Nephron progenitor cell (in vitro differentiated cells): ENCODE measurements at regions not wholly inside any gene's neighbourhood (a gene's known extent, or its start where the extent isn't known, plus 50 kb on each side); places are given as distances from the start of the nearest gene placed in this dataset.

Experiments
- DNase-seq: peaks from one replicate; pipeline ENCODE4 v3.0.0; 2021
- H3K27ac Mint-ChIP-seq: 2 replicates; pipeline ENCODE4 v1.8.0; 2021; ENCODE audit warnings: mild to moderate bottlenecking, moderate library complexity, mixed read lengths
- H3K27me3 Mint-ChIP-seq: 2 replicates; pipeline ENCODE4 v1.8.0; 2021; ENCODE audit warnings: mild to moderate bottlenecking, low read depth, mixed read lengths; ENCODE audit not compliant: poor library complexity
- H3K36me3 Mint-ChIP-seq: 2 replicates; pipeline ENCODE4 v1.8.0; 2021; ENCODE audit warnings: low read depth, mixed read lengths
- H3K4me1 Mint-ChIP-seq: 2 replicates; pipeline ENCODE4 v1.8.0; 2021; ENCODE audit warnings: mixed read lengths
- H3K4me3 Mint-ChIP-seq: 2 replicates; pipeline ENCODE4 v1.8.0; 2021; ENCODE audit warnings: mild to moderate bottlenecking, moderate library complexity, mixed read lengths
- H3K9me3 Mint-ChIP-seq: 2 replicates; pipeline ENCODE4 v1.8.0; 2021; ENCODE audit warnings: mild to moderate bottlenecking, moderate library complexity, mixed read lengths
- TF ChIP-seq, protein P1 (sequence below): fragments of 200-600 bp; sonication (generic); IDR thresholded peaks from 2 replicates; pipeline ENCODE4 v1.5.0; 2021; ENCODE audit warnings: antibody characterized with exemption

DNA sequence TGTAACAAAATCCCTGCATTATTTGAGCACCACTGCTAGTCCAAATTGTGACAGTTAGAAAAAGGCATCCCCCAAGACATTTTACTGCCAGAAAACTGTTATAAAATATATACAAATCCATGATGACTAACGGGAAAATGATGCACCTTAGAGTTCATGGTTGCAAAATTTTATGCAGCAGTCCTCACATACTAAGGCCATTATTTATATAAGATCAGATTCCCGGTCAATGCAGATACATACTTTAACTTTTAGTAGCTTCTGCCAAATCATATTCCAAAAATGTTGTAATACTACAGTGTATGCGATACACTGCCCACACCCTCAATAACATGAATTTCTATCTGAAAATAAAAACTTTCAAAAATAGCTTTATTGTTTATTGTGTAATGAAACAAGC, 239.9 kb upstream of the ZNF32 start:
- Mint-ChIP-seq H3K27me3 (peaks cover 25% of the 10 kb centered on the region), H3K27ac (no peak overlapping the region), H3K4me3 (no peak overlapping the region), H3K36me3 (no peaks in the 10 kb centered on the region), H3K9me3 (no peaks in the 10 kb centered on the region), H3K4me1 (peaks cover 40% of the 10 kb centered on the region)
- DNase-seq, result no peak
- TF ChIP-seq, protein P1, sequence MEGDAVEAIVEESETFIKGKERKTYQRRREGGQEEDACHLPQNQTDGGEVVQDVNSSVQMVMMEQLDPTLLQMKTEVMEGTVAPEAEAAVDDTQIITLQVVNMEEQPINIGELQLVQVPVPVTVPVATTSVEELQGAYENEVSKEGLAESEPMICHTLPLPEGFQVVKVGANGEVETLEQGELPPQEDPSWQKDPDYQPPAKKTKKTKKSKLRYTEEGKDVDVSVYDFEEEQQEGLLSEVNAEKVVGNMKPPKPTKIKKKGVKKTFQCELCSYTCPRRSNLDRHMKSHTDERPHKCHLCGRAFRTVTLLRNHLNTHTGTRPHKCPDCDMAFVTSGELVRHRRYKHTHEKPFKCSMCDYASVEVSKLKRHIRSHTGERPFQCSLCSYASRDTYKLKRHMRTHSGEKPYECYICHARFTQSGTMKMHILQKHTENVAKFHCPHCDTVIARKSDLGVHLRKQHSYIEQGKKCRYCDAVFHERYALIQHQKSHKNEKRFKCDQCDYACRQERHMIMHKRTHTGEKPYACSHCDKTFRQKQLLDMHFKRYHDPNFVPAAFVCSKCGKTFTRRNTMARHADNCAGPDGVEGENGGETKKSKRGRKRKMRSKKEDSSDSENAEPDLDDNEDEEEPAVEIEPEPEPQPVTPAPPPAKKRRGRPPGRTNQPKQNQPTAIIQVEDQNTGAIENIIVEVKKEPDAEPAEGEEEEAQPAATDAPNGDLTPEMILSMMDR, result no peak

GRCh38 chr10:43885842-43886241, 237.2 kb upstream of the ZNF32 start:
- Mint-ChIP-seq H3K27me3 (peaks cover 30% of the 10 kb centered on the region), H3K9me3 (no peaks in the 10 kb centered on the region), H3K4me1 (peaks cover 39% of the 10 kb centered on the region), H3K36me3 (no peaks in the 10 kb centered on the region), H3K27ac (no peak overlapping the region), H3K4me3 (no peak overlapping the region)
- TF ChIP-seq, protein P1, result no peak
- no peak for DNase-seq

DNA sequence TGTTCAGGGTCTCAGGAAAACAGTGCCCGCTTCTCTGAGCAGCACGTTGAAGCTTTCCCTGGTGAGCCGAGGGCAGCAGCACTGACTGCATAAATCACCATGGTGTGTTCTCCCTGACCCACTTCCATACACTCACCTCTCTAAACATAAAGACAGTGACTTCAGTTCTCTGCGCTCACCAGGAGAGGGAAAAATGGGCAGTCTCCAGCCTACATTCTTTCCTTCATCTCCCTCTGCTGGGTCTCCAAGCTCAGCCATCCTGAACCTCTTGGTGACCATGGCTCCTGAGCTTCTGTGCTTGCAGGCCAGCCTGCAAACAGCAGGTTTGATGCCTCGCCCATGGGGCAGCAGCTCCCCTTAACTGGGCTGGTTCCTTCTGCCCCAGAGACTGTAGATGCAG, 236.6 kb upstream of the ZNF32 start:
- Mint-ChIP-seq H3K27ac (peak overlapping the region; percentile 31), H3K4me1 (peaks cover 44% of the 10 kb centered on the region), H3K36me3 (no peaks in the 10 kb centered on the region), H3K4me3 (no peak overlapping the region), H3K9me3 (no peaks in the 10 kb centered on the region), H3K27me3 (peaks cover 25% of the 10 kb centered on the region)
- TF ChIP-seq, protein P1, result no peak
- DNase-seq, result no peak

- DNase-seq, result no peak
- H3K27me3 Mint-ChIP-seq, result peaks cover 20% of the 10 kb centered on the region
- no peaks in the 10 kb centered on the region for H3K9me3 Mint-ChIP-seq
- H3K36me3 Mint-ChIP-seq, result no peaks in the 10 kb centered on the region
- no peak overlapping the region for H3K27ac Mint-ChIP-seq
- H3K4me3 Mint-ChIP-seq, result no peak overlapping the region
- TF ChIP-seq, protein P1, result no peak
- H3K4me1 Mint-ChIP-seq, result peaks cover 50% of the 10 kb centered on the region
Observed at GRCh38 chr10:43884501-43885105, 235.9 kb upstream of the ZNF32 start.

GRCh38 chr10:43882711-43883110, 234.0 kb upstream of the ZNF32 start:
- Mint-ChIP-seq H3K36me3 (no peaks in the 10 kb centered on the region), H3K27ac (no peak overlapping the region), H3K4me1 (peaks cover 67% of the 10 kb centered on the region), H3K9me3 (no peaks in the 10 kb centered on the region), H3K27me3 (peaks cover 20% of the 10 kb centered on the region), H3K4me3 (no peak overlapping the region)
- TF ChIP-seq, protein P1, result no peak
- DNase-seq, result no peak

DNA sequence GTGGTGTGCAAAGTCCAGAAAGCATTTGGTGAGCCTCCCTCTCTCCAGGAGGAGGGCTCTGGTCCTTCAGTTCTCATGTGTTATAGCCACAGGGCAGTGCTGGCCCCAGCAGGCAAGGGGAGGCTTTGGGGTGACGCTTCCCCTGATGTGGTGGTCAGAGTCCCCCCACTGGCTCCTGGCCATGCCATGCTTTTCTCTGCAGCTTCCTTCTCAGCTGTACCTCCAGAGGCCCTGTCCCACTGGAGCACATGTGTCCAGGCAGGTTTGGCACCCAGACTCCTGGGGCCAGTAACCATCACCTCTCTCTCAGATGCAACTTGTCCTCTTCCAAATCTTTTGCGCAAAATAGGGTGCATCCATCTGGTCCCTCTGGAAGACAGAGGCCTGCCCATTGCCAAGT, 233.0 kb upstream of the ZNF32 start:
- H3K27me3 Mint-ChIP-seq, result peaks cover 23% of the 10 kb centered on the region
- H3K36me3 Mint-ChIP-seq, result no peaks in the 10 kb centered on the region
- H3K27ac Mint-ChIP-seq, result no peak overlapping the region
- H3K9me3 Mint-ChIP-seq, result no peaks in the 10 kb centered on the region
- no peak overlapping the region for H3K4me3 Mint-ChIP-seq
- TF ChIP-seq, protein P1, result no peak
- DNase-seq, result no peak
- peaks cover 75% of the 10 kb centered on the region for H3K4me1 Mint-ChIP-seq
